Stimulated activated naive B cell treated with anti-CD40 and anti-IgM and Interleukin-4, amounts not matched to agents 10 μg/mL and 1 μg/mL and 100 μg/mL, for 72 hours (primary cell): ENCODE measurements at regions not wholly inside any gene's neighbourhood (a gene's known extent, or its start where the extent isn't known, plus 50 kb on each side); places are given as distances from the start of the nearest gene placed in this dataset.
A peak's percentile ranks its signal among the peaks of the same experiment; 100 is the strongest.

Experiments
- ATAC-seq, 2 donors: fragments of 150-1000 bp; cut with Tn5 transposase; replicated peaks; 2 replicates each; pipeline ENCODE4 v1.10.0; 2021; ENCODE audit warnings: moderate library complexity in 1 of 2
- DNase-seq: peaks from one replicate; pipeline ENCODE4 v3.0.0; 2021
- H3K27ac Mint-ChIP-seq: one replicate; pipeline ENCODE4 v1.8.0; 2022; ENCODE audit warnings: mild to moderate bottlenecking, mixed read lengths
- H3K27me3 Mint-ChIP-seq, 2 donors: one replicate each; pipeline ENCODE4 v1.8.0; 2022; ENCODE audit warnings: mixed read lengths in 2 of 2
- H3K36me3 Mint-ChIP-seq, 2 donors: one replicate each; pipeline ENCODE4 v1.8.0; 2022; ENCODE audit warnings: mixed read lengths in 2 of 2, mild to moderate bottlenecking in 1 of 2
- H3K4me1 Mint-ChIP-seq, 2 donors: one replicate each; pipeline ENCODE4 v1.8.0; 2022; ENCODE audit warnings: mixed read lengths in 2 of 2, mild to moderate bottlenecking in 1 of 2
- H3K4me3 Mint-ChIP-seq, 2 donors: one replicate each; pipeline ENCODE4 v1.8.0; 2022; ENCODE audit warnings: mild to moderate bottlenecking in 2 of 2, mixed read lengths in 2 of 2, moderate library complexity in 1 of 2
- H3K9me3 Mint-ChIP-seq, 2 donors: one replicate each; pipeline ENCODE4 v1.8.0; 2022; ENCODE audit warnings: mixed read lengths in 2 of 2, mild to moderate bottlenecking in 1 of 2

- H3K36me3 Mint-ChIP-seq, result no peaks in the 10 kb centered on the region
- peaks cover 0 to under 1% of the 10 kb centered on the region in 2 donors for H3K9me3 Mint-ChIP-seq
- ATAC-seq (no peak), DNase-seq (no peak)
- no peak overlapping the region for H3K27ac Mint-ChIP-seq
- H3K4me3 Mint-ChIP-seq, result no peak overlapping the region
- peaks cover 34 to 47% of the 10 kb centered on the region in 2 donors for H3K27me3 Mint-ChIP-seq
- no peaks in the 10 kb centered on the region for H3K4me1 Mint-ChIP-seq
These were observed 117.8 kb downstream of the FOXA2 start for GRCh38 chr20:22466447-22467171.

- Mint-ChIP-seq H3K4me1 (no peaks in the 10 kb centered on the region), H3K27me3 (peaks cover 37 to 49% of the 10 kb centered on the region in 2 donors)
- no peak for ATAC-seq
These were observed 118.5 kb downstream of the FOXA2 start for GRCh38 chr20:22465622-22466446.

DNA sequence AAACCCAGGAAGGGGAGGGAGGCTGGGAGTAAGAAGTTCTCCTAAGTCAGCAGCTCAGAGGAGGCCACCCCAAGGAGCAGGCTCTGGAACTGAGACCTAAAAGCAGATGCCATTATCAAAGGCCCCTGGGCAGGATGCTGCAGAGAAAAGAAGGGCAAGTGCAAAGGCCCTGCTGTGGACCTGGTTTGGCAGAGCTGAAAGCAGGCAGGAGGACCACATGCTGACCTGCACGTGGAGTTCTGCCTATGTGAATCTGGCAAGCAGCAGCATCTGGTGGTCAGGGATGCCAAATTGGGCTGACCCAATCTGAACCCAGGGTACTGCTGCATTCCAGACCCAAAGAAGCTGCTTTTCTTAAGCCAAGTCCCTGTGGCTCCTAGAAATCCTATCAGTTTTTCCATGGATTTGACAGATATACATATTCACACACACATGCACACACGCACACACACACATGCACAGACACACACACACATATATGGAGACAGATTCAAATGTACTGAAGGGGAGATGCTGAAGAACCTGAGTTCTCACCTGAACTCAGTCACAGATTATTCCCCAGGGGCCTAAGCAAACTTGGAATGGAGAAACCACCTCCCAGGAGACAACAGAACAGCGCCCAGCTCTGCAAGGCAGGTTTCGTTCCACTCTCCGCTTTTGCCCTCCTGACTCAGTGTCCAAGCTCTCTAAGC lies 119.9 kb downstream of the FOXA2 start:
- DNase-seq (no peak), ATAC-seq (no peak)
- Mint-ChIP-seq H3K4me3 (no peak overlapping the region), H3K27ac (no peak overlapping the region), H3K36me3 (no peaks in the 10 kb centered on the region), H3K9me3 (no peaks in the 10 kb centered on the region), H3K27me3 (peaks cover 38 to 49% of the 10 kb centered on the region in 2 donors), H3K4me1 (no peaks in the 10 kb centered on the region)

More at GRCh38 chr20:22465622-22466446, 118.5 kb downstream of the FOXA2 start:
- DNase-seq, result no peak
- H3K36me3 Mint-ChIP-seq, result no peaks in the 10 kb centered on the region
- H3K9me3 Mint-ChIP-seq, result no peaks in the 10 kb centered on the region
- H3K27ac Mint-ChIP-seq, result no peak overlapping the region
- no peak overlapping the region for H3K4me3 Mint-ChIP-seq

DNA sequence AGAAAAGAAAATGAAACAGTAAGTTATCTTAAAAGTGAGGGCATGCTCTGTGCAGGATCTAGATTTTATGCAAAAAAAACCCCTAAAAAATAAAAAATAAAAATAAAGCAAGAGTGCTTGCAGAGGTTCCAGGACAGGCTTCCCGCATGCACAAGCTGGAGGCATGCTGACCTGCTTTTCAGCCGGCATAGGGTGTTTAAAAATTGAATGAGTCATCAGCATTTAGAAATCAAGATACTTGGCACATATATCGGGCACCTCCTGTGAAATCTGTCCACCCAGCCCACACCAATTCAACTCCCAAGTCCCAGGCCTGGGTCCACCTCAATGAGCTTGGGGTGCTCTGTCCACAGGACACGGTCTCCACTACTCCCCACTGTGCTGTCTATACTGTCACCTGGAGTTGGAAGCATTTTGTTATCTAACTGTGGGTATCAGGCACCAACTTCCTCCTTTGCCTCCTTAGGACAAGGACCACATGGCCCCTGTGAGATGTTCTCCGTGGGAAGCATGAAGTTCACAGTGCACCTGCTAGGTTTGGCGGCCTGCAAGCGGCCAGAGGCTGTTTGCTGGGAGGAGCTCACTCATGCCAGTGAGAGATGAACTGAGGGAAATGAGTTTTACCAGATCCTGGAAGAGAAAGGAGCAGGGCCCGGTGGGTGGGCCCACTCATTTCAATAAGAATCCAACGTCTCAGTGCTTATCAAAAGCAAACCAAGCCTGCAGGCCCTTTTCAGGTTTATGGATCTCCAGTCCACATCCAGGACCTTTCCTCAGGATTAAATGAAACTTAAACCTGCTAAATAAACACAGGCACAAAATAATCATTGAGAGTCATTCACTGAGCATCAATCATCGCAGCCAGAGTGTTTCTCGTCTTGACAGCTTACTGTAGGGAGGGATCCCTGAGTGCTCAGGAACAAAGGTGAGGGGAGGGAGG lies 121.1 kb downstream of the FOXA2 start:
- no peaks in the 10 kb centered on the region for H3K4me1 Mint-ChIP-seq

GRCh38 chr20:22460803-22461202 lies 123.6 kb downstream of the FOXA2 start:
- ATAC-seq (no peak), DNase-seq (no peak)
- H3K4me3 Mint-ChIP-seq, result no peak overlapping the region
- H3K27me3 Mint-ChIP-seq, result peaks cover 38 to 43% of the 10 kb centered on the region in 2 donors
- no peaks in the 10 kb centered on the region for H3K9me3 Mint-ChIP-seq
- H3K36me3 Mint-ChIP-seq, result no peaks in the 10 kb centered on the region
- H3K4me1 Mint-ChIP-seq, result no peaks in the 10 kb centered on the region
- H3K27ac Mint-ChIP-seq, result no peak overlapping the region

More for the DNA sequence above, 121.1 kb downstream of the FOXA2 start:
- DNase-seq (no peak), ATAC-seq (no peak)
- H3K36me3 Mint-ChIP-seq, result no peaks in the 10 kb centered on the region
- H3K27me3 Mint-ChIP-seq, result peaks cover 41 to 49% of the 10 kb centered on the region in 2 donors
- H3K4me3 Mint-ChIP-seq, result no peak overlapping the region
- no peaks in the 10 kb centered on the region for H3K9me3 Mint-ChIP-seq
- no peak overlapping the region for H3K27ac Mint-ChIP-seq

GRCh38 chr20:22460231-22460630 lies 124.1 kb downstream of the FOXA2 start:
- Mint-ChIP-seq H3K36me3 (no peaks in the 10 kb centered on the region), H3K4me3 (no peak overlapping the region), H3K27me3 (peaks cover 33 to 37% of the 10 kb centered on the region in 2 donors), H3K27ac (no peak overlapping the region), H3K4me1 (no peaks in the 10 kb centered on the region), H3K9me3 (no peaks in the 10 kb centered on the region)
- no peak for DNase-seq
- no peak for ATAC-seq

- Mint-ChIP-seq H3K4me1 (no peaks in the 10 kb centered on the region), H3K36me3 (no peaks in the 10 kb centered on the region), H3K4me3 (no peak overlapping the region), H3K27me3 (peaks cover 29 to 32% of the 10 kb centered on the region in 2 donors), H3K27ac (no peak overlapping the region), H3K9me3 (no peaks in the 10 kb centered on the region)
- ATAC-seq, result no peak
- no peak for DNase-seq
These were observed 124.6 kb downstream of the FOXA2 start for GRCh38 chr20:22459754-22460153.

DNA sequence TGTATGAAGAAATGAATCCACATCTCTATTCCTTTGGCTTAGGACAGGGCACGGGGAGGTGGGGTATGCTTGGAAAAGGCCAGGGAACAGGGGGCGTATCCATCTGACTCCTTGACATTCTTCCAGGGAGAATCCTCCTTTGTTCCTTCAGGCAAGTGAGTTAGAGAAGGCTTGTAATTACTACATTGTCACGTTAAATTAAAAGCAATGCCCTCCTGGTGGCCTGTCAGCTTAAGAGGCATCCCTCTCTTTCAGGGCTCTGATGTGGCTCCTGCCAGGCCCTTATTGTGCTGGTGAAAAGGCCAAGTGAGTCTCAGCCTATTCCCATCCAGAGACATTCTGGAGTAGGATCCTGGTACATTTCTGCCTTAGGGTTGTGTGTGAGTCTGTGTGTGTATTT lies 128.3 kb downstream of the FOXA2 start:
- no peak for DNase-seq
- Mint-ChIP-seq H3K9me3 (no peaks in the 10 kb centered on the region), H3K27me3 (peaks cover 12 to 14% of the 10 kb centered on the region in 2 donors), H3K4me1 (no peaks in the 10 kb centered on the region), H3K36me3 (no peaks in the 10 kb centered on the region), H3K4me3 (no peak overlapping the region), H3K27ac (no peak overlapping the region)
- no peak for ATAC-seq

DNA sequence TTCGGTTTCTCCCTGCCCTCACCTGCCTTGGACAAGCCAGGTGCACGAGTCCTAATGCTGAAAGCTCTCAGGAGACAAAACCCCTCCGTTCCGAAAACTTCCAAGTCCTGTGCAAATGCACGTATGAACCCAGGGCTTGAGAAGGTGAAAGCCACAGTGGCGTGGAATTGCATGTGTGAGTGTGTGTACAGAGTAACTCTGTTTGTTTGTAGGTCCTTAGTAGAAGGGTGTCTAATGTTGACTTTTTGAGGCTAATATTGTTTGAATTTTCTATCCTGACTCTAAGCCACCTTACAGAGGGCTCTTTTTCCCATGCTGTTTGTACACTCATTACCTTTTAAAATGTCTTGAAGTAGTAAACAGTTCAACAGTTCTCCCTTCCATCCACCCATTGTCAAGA lies 129.1 kb downstream of the FOXA2 start:
- no peaks in the 10 kb centered on the region for H3K4me1 Mint-ChIP-seq
- DNase-seq, result no peak
- no peaks in the 10 kb centered on the region for H3K9me3 Mint-ChIP-seq
- H3K4me3 Mint-ChIP-seq, result no peak overlapping the region
- peaks cover 9 to 18% of the 10 kb centered on the region in 2 donors for H3K27me3 Mint-ChIP-seq
- H3K36me3 Mint-ChIP-seq, result no peaks in the 10 kb centered on the region
- ATAC-seq, result no peak
- H3K27ac Mint-ChIP-seq, result no peak overlapping the region

DNA sequence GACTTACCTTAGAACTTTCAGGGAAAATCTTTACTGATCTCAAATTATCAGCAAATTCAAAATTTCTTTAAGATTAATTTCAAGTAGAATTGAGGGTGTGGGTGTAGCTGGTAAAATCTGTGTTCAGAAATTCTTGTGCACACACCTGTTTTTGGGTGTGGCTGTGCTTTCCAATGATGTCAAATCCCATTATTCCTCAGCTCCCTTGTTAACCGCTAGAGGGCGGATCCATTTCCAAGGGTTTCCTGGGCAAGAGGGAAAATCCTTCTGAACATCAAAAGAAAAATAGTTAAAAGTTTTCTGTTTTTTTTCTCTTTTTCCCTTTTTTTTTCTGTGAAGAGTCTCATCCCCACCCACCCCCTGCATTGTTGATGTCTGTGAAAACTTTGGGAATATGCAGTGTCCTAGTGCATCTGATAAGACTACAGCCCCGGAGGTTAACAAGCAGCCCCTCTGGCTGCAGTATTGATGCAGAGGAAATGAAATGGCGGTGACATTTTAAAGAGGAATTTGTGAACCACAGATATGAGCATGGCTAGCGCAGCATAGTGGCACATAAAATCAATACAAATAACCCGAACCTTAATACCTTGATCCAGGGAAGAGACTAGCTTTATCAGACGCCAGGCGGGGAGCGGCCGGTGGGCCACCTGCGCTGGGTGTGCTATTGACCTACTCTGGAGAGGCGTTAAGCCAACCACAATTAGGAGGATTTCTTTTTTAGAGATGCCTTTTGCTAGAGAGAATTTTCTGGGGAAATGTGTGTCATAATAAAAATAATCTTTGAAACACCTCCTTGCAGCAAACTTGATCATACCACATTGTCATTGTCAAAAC lies 130.9 kb downstream of the FOXA2 start:
- no peak overlapping the region for H3K4me3 Mint-ChIP-seq
- peaks cover 11 to 29% of the 10 kb centered on the region in 2 donors for H3K27me3 Mint-ChIP-seq
- H3K9me3 Mint-ChIP-seq, result no peaks in the 10 kb centered on the region
- H3K27ac Mint-ChIP-seq, result peak overlapping the region; percentile 25
- ATAC-seq (no peak), DNase-seq (no peak)
- no peaks in the 10 kb centered on the region for H3K4me1 Mint-ChIP-seq
- H3K36me3 Mint-ChIP-seq, result no peaks in the 10 kb centered on the region

DNA sequence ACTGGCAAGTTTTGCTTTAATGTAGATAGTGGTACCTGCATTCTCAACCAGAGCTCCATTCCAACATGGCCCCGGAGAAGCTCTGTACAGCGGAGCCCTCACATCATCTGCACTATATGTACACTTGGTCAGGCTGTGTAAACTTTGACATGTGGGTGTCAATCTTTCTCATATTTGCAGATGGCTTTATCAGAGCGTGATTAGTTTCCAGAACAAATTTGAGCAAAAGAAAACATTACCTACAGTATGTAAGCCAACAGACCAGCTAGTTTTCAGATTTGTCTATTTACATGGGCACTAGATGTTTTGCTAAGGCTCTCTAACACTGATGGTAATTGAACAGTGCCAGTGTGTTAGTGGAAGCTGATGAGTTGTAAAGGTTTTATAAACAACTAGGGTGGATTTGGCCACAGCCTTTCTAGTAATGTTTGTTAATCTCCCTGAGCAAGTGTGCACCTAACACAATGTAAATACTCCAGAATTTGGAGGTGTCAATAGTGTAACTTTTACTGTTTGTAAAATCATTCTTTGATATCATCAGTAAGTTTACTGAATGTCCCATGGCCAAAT lies 131.8 kb downstream of the FOXA2 start:
- ATAC-seq (no peak), DNase-seq (no peak)
- Mint-ChIP-seq H3K27me3 (peaks cover 11 to 29% of the 10 kb centered on the region in 2 donors), H3K36me3 (no peaks in the 10 kb centered on the region), H3K4me1 (no peaks in the 10 kb centered on the region), H3K9me3 (no peaks in the 10 kb centered on the region), H3K4me3 (no peak overlapping the region), H3K27ac (no peak overlapping the region)

DNA sequence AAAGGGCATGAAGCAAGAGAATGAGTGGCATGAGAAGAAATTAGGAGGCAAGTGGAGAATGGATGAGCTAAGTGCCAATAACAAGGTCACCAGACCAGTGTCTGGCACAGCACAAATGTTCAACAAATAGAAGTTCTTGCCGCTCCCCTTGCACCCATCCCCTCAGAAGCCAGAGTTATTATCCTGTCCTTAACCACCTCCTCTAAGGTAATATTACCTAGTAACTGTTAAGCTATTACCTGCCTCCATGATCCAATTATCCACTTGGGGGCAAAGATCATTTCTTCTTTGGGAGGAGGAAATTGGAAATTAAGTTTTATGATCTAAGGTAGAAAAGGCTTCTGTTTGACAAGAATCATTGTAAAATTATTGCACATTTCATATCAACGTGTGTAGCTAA lies 133.8 kb downstream of the FOXA2 start:
- DNase-seq (no peak), ATAC-seq (no peak)
- Mint-ChIP-seq H3K4me1 (no peaks in the 10 kb centered on the region), H3K27me3 (peaks cover 5 to 20% of the 10 kb centered on the region in 2 donors), H3K4me3 (no peak overlapping the region), H3K27ac (no peak overlapping the region), H3K36me3 (no peaks in the 10 kb centered on the region), H3K9me3 (no peaks in the 10 kb centered on the region)
